ENCODE measurements at regions not wholly inside any gene's neighbourhood (a gene's known extent, or its start where the extent isn't known, plus 50 kb on each side); places are given as distances from the start of the nearest gene placed in this dataset.

DNA sequence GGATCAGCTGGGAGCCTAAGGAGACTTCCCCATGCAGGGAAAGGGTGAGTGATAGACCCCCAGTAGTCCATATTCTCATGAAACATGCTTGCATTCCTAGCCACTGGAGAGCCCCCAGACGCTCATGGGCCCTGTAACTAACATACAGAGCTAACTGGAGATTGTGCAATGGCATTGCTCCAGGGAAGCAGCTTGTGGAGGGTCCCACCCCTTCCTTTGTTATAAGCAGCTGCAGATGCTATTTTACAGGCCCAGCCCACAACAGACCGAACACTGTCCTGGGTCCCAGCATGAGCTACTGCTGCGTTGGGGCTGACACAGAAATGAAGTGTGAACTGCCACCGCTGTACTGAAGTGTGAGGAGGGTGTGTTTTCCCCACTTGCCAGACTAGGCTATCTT, 1465.7 kb upstream of the DIAPH2 start:
- H3K36me3 ChIP-seq (ENCODE audit: control insufficient read depth in 2 of 3, insufficient read depth in 3 of 3, low read length in 3 of 3) = no peaks in the 10 kb centered on the region
- H3K4me1 ChIP-seq (ENCODE audit: control insufficient read depth in 2 of 2, insufficient read depth in 2 of 2, low read length in 2 of 2) = no peaks in the 10 kb centered on the region
- no peaks in the 10 kb centered on the region for H3K9me3 ChIP-seq (ENCODE audit: control insufficient read depth in 2 of 3, low read length in 3 of 3)
- Mint-ChIP-seq H3K36me3 (no peaks in the 10 kb centered on the region), H3K9me3 (peaks cover 0 to 6% (median 0%) of the 10 kb centered on the region in 11 donors), H3K4me1 (no peaks in the 10 kb centered on the region), H3K4me3 (no peak overlapping the region), H3K27me3 (no peaks in the 10 kb centered on the region), H3K27ac (no peak overlapping the region)
- ChIA-PET POLR2A (no interaction called here), CTCF (no interaction called here)
- intact Hi-C loops (cut with micrococcal nuclease) = no loop called here
- H3K27me3 ChIP-seq (ENCODE audit: control insufficient read depth in 2 of 2, insufficient read depth in 2 of 2, low read length in 2 of 2) = no peaks in the 10 kb centered on the region
- H3K4me3 ChIP-seq (ENCODE audit: low read length) = no peak overlapping the region
- ATAC-seq = no peak
- H3K27ac ChIP-seq (ENCODE audit: low read depth, low read length) = no peak overlapping the region
- DNase-seq = no peak

DNA sequence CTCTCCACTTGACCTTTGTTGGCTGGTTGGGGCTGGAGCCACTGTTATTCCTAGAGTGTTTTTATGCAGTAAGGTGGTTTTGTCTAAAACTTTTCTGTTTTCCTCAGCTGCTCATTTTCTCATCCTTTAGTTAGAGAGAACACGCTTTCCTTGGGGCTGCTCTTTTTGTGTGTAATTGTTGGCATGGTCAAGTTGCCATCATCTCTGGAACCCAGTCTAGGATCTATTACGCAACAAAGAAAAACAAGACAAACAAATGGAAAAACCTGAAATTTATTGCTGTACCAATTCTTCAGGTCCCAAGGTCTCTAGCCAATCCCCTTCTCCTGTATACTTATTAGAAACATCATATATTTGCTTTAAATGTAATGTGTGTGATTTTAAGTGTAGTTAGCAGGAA, 1436.3 kb upstream of the DIAPH2 start:
- no peaks in the 10 kb centered on the region for H3K4me1 Mint-ChIP-seq
- H3K27me3 ChIP-seq (ENCODE audit: control insufficient read depth in 2 of 2, insufficient read depth in 2 of 2, low read length in 2 of 2) = no peaks in the 10 kb centered on the region
- ATAC-seq = no peak

DNA sequence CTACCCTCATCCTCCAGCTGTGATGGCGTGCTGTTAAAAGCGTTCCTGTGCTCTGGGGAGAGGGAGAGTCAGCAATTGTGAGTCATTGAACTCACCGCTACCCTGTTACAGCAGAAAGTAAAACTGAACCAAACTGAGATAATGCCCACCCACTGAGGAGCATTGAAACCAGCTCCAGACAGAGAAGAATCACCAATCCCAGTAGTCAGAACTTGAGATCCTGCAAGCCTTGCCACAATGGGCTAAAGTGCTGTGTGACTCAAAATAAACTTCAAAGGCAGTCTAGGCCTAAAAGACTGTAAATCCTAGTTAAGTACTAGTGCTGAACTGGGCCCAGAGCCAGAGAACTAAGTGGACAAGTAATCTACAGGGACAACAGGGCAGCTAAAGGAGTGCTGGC, 1394.2 kb upstream of the DIAPH2 start:
- H3K27me3 Mint-ChIP-seq = no peaks in the 10 kb centered on the region
- ChIA-PET POLR2A (no interaction called here), CTCF (no interaction called here)
- H3K4me1 ChIP-seq (ENCODE audit: control insufficient read depth in 2 of 2, insufficient read depth in 2 of 2, low read length in 2 of 2) = no peaks in the 10 kb centered on the region
- H3K36me3 Mint-ChIP-seq = no peaks in the 10 kb centered on the region
- intact Hi-C loops (cut with micrococcal nuclease) = no loop called here
- H3K9me3 ChIP-seq (ENCODE audit: control insufficient read depth in 2 of 3, low read length in 3 of 3) = no peaks in the 10 kb centered on the region
- H3K4me3 ChIP-seq (ENCODE audit: low read length) = no peak overlapping the region
- H3K9me3 Mint-ChIP-seq = peaks cover 0 to 5% (median 1%) of the 10 kb centered on the region in 11 donors
- H3K36me3 ChIP-seq (ENCODE audit: control insufficient read depth in 2 of 3, insufficient read depth in 3 of 3, low read length in 3 of 3) = no peaks in the 10 kb centered on the region
- no peaks in the 10 kb centered on the region for H3K4me1 Mint-ChIP-seq
- ATAC-seq = no peak
- no peak for DNase-seq
- no peak overlapping the region for H3K4me3 Mint-ChIP-seq
- H3K27me3 ChIP-seq (ENCODE audit: control insufficient read depth in 2 of 2, insufficient read depth in 2 of 2, low read length in 2 of 2) = no peaks in the 10 kb centered on the region
- no peak overlapping the region for H3K27ac Mint-ChIP-seq
- no peak overlapping the region for H3K27ac ChIP-seq (ENCODE audit: low read depth, low read length)

More for the DNA sequence above, 1436.3 kb upstream of the DIAPH2 start:
- intact Hi-C loops (cut with micrococcal nuclease) = no loop called here
- no peak overlapping the region for H3K27ac ChIP-seq (ENCODE audit: low read depth, low read length)
- no peaks in the 10 kb centered on the region for H3K36me3 Mint-ChIP-seq
- no peak for DNase-seq
- H3K27me3 Mint-ChIP-seq = no peaks in the 10 kb centered on the region
- no peaks in the 10 kb centered on the region for H3K36me3 ChIP-seq (ENCODE audit: control insufficient read depth in 2 of 3, insufficient read depth in 3 of 3, low read length in 3 of 3)
- POLR2A ChIA-PET = no interaction called here
- no peak overlapping the region for H3K4me3 ChIP-seq (ENCODE audit: low read length)
- H3K4me1 ChIP-seq (ENCODE audit: control insufficient read depth in 2 of 2, insufficient read depth in 2 of 2, low read length in 2 of 2) = no peaks in the 10 kb centered on the region
- H3K27ac Mint-ChIP-seq = no peak overlapping the region
- peaks cover 0 to 5% (median 0%) of the 10 kb centered on the region in 11 donors for H3K9me3 Mint-ChIP-seq
- CTCF ChIA-PET = no interaction called here
- H3K4me3 Mint-ChIP-seq = no peak overlapping the region
- H3K9me3 ChIP-seq (ENCODE audit: control insufficient read depth in 2 of 3, low read length in 3 of 3) = no peaks in the 10 kb centered on the region

DNA sequence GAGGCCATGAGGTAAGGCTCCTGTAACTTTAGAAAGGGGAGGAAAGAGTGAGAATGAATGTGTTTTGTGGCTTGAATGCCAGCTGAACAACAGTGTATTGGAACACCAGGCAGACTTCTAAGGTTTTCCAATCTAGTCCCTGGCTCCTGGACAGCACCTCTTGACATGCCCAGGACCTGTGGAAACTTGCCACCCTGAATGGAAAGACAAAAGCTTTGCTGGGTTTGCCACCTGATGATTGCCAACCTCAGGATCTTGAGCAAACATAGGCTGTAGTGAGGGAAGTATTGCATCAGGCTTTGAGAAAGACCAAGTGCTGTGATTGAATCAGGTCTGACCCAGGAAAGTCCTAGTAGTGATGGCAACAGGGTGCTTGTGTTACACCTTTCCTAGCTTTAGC, 1393.1 kb upstream of the DIAPH2 start:
- H3K27me3 ChIP-seq (ENCODE audit: control insufficient read depth in 2 of 2, insufficient read depth in 2 of 2, low read length in 2 of 2) = no peaks in the 10 kb centered on the region
- Mint-ChIP-seq H3K27ac (no peak overlapping the region), H3K27me3 (no peaks in the 10 kb centered on the region), H3K9me3 (peaks cover 0 to 6% (median 2%) of the 10 kb centered on the region in 11 donors), H3K36me3 (no peaks in the 10 kb centered on the region), H3K4me3 (no peak overlapping the region), H3K4me1 (no peaks in the 10 kb centered on the region)
- no peak overlapping the region for H3K4me3 ChIP-seq (ENCODE audit: low read length)
- DNase-seq (no peak), ATAC-seq (no peak)
- no peaks in the 10 kb centered on the region for H3K4me1 ChIP-seq (ENCODE audit: control insufficient read depth in 2 of 2, insufficient read depth in 2 of 2, low read length in 2 of 2)
- ChIA-PET CTCF (no interaction called here), POLR2A (no interaction called here)
- H3K9me3 ChIP-seq (ENCODE audit: control insufficient read depth in 2 of 3, low read length in 3 of 3) = no peaks in the 10 kb centered on the region
- H3K36me3 ChIP-seq (ENCODE audit: control insufficient read depth in 2 of 3, insufficient read depth in 3 of 3, low read length in 3 of 3) = no peaks in the 10 kb centered on the region
- no peak overlapping the region for H3K27ac ChIP-seq (ENCODE audit: low read depth, low read length)
- intact Hi-C loops (cut with micrococcal nuclease) = no loop called here

DNA sequence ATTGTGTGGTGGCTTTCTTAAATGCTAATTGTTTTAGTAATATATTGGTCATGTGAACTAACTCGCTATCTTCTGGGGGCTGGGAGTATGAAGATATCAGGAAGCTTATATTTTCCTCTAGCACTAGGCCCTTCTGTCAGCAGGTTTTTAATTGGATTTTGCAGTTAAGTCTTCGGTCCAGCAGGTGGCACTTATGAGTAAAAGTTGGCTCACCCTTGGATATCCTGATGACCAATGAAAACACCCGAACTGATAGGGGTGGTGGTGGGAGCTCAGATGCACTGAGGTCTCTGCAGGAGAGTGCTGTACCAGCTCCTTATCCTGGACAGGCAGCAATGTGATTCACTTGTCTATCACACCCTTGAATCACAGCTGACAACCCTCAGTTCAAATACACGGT, 1365.8 kb upstream of the DIAPH2 start:
- Mint-ChIP-seq H3K36me3 (no peaks in the 10 kb centered on the region), H3K4me1 (no peaks in the 10 kb centered on the region), H3K27ac (no peak overlapping the region), H3K27me3 (no peaks in the 10 kb centered on the region), H3K9me3 (peaks cover 0 to 5% (median 0%) of the 10 kb centered on the region in 11 donors), H3K4me3 (no peak overlapping the region)
- ChIA-PET CTCF (no interaction called here), POLR2A (no interaction called here)
- Histone ChIP-seq H3K9me3 (ENCODE audit: control insufficient read depth in 2 of 3, low read length in 3 of 3) (no peaks in the 10 kb centered on the region), H3K27me3 (ENCODE audit: control insufficient read depth in 2 of 2, insufficient read depth in 2 of 2, low read length in 2 of 2) (no peaks in the 10 kb centered on the region), H3K27ac (ENCODE audit: low read depth, low read length) (no peak overlapping the region), H3K4me1 (ENCODE audit: control insufficient read depth in 2 of 2, insufficient read depth in 2 of 2, low read length in 2 of 2) (no peaks in the 10 kb centered on the region), H3K4me3 (ENCODE audit: low read length) (no peak overlapping the region), H3K36me3 (ENCODE audit: control insufficient read depth in 2 of 3, insufficient read depth in 3 of 3, low read length in 3 of 3) (no peaks in the 10 kb centered on the region)
- no peak for DNase-seq
- intact Hi-C loops (cut with micrococcal nuclease) = no loop called here
- no peak for ATAC-seq

DNA sequence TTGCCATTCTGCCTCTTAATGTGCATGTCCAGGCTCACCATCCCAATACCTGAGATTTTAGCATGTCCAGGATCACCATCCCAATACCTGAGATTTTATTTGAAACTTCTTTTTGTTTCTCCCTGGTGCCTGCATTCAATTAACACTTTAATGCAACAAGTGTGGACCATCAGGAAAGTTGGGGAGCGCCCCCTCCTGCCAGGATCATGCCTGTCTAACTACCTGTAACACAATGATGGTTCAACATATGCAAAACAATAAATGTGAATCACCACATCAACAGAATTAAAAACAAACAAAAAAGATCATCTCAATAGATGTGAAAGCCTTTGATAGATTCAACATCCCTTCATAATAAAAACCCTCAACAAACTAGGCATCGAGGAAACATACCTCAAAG, 1359.5 kb upstream of the DIAPH2 start:
- ATAC-seq (no peak), DNase-seq (no peak)
- Histone ChIP-seq H3K27ac (ENCODE audit: low read depth, low read length) (no peak overlapping the region), H3K4me1 (ENCODE audit: control insufficient read depth in 2 of 2, insufficient read depth in 2 of 2, low read length in 2 of 2) (no peaks in the 10 kb centered on the region), H3K4me3 (ENCODE audit: low read length) (no peak overlapping the region), H3K9me3 (ENCODE audit: control insufficient read depth in 2 of 3, low read length in 3 of 3) (no peaks in the 10 kb centered on the region), H3K36me3 (ENCODE audit: control insufficient read depth in 2 of 3, insufficient read depth in 3 of 3, low read length in 3 of 3) (no peaks in the 10 kb centered on the region), H3K27me3 (ENCODE audit: control insufficient read depth in 2 of 2, insufficient read depth in 2 of 2, low read length in 2 of 2) (no peaks in the 10 kb centered on the region)
- H3K27me3 Mint-ChIP-seq = no peaks in the 10 kb centered on the region
- intact Hi-C loops (cut with micrococcal nuclease) = no loop called here
- H3K4me1 Mint-ChIP-seq = no peaks in the 10 kb centered on the region
- ChIA-PET POLR2A (no interaction called here), CTCF (no interaction called here)
- H3K9me3 Mint-ChIP-seq = peaks cover 0 to 4% (median 0%) of the 10 kb centered on the region in 11 donors
- H3K27ac Mint-ChIP-seq = no peak overlapping the region
- H3K36me3 Mint-ChIP-seq = no peaks in the 10 kb centered on the region
- no peak overlapping the region for H3K4me3 Mint-ChIP-seq

DNA sequence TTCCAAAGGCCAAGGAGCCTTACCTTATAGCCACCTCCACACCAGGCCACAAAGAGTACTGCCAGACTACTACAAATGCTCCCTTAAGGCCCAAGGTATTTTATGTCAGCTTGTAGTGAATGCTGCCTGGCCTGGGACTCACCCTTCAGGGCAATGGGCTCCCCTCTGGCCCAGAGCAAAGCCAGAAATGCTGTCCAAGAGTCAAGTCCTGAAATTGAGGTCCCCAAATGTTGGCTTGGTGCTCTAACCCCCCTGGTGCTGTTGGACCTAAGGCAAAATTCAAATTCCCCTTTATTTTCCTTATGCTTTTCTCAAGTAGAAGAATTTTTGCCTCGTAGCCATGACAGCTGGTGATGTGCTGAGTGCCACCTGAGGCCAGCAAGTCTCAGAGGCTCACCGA, 1354.3 kb upstream of the DIAPH2 start:
- H3K27ac Mint-ChIP-seq = no peak overlapping the region
- H3K36me3 Mint-ChIP-seq = no peaks in the 10 kb centered on the region
- ChIA-PET POLR2A (no interaction called here), CTCF (no interaction called here)
- no peaks in the 10 kb centered on the region for H3K4me1 Mint-ChIP-seq
- Histone ChIP-seq H3K27ac (ENCODE audit: low read depth, low read length) (no peak overlapping the region), H3K27me3 (ENCODE audit: control insufficient read depth in 2 of 2, insufficient read depth in 2 of 2, low read length in 2 of 2) (no peaks in the 10 kb centered on the region), H3K36me3 (ENCODE audit: control insufficient read depth in 2 of 3, insufficient read depth in 3 of 3, low read length in 3 of 3) (no peaks in the 10 kb centered on the region), H3K9me3 (ENCODE audit: control insufficient read depth in 2 of 3, low read length in 3 of 3) (no peaks in the 10 kb centered on the region), H3K4me1 (ENCODE audit: control insufficient read depth in 2 of 2, insufficient read depth in 2 of 2, low read length in 2 of 2) (no peaks in the 10 kb centered on the region), H3K4me3 (ENCODE audit: low read length) (no peak overlapping the region)
- H3K27me3 Mint-ChIP-seq = no peaks in the 10 kb centered on the region
- ATAC-seq = no peak
- H3K9me3 Mint-ChIP-seq = peaks cover 0 to 6% (median 0%) of the 10 kb centered on the region in 11 donors
- no peak overlapping the region for H3K4me3 Mint-ChIP-seq
- no peak for DNase-seq
- intact Hi-C loops (cut with micrococcal nuclease) = no loop called here
